ENCODE measurements at regions not wholly inside any gene's neighbourhood (a gene's known extent, or its start where the extent isn't known, plus 50 kb on each side); places are given as distances from the start of the nearest gene placed in this dataset.

GRCh38 chr4:181745933-181746625 is 497.1 kb upstream of the TENM3 start:
- TF ChIP-seq, protein P1, sequence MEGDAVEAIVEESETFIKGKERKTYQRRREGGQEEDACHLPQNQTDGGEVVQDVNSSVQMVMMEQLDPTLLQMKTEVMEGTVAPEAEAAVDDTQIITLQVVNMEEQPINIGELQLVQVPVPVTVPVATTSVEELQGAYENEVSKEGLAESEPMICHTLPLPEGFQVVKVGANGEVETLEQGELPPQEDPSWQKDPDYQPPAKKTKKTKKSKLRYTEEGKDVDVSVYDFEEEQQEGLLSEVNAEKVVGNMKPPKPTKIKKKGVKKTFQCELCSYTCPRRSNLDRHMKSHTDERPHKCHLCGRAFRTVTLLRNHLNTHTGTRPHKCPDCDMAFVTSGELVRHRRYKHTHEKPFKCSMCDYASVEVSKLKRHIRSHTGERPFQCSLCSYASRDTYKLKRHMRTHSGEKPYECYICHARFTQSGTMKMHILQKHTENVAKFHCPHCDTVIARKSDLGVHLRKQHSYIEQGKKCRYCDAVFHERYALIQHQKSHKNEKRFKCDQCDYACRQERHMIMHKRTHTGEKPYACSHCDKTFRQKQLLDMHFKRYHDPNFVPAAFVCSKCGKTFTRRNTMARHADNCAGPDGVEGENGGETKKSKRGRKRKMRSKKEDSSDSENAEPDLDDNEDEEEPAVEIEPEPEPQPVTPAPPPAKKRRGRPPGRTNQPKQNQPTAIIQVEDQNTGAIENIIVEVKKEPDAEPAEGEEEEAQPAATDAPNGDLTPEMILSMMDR (conservative IDR thresholded peaks at IDR 0.05): no peak
- TF ChIP-seq ZFX (IDR thresholded peaks at IDR 0.05): no peak

All from C4-2B (cell line).